GM18517 (cell line): ENCODE measurements at regions not wholly inside any gene's neighbourhood (a gene's known extent, or its start where the extent isn't known, plus 50 kb on each side); places are given as distances from the start of the nearest gene placed in this dataset.
"Not testable (repeated sequence)": the region's sequence is repeated elsewhere in the genome, so short reads cannot be mapped to it uniquely, and the experiment has no call there.

Experiments used
- ATAC-seq: cut with Tn5 transposase; IDR thresholded peaks from one replicate; pipeline ENCODE4 v1.9.1; 2021; ENCODE audit warnings: mild to moderate bottlenecking, moderate library complexity; ENCODE audit not compliant: unreplicated experiment

GRCh38 chr4:73671348-73671747, 51.1 kb upstream of the RASSF6 start:
- not testable (repeated sequence) for ATAC-seq

- no peak for ATAC-seq
These were observed 53.0 kb upstream of the RASSF6 start for GRCh38 chr4:73673286-73673685.

GRCh38 chr4:73674451-73674919, 54.2 kb upstream of the RASSF6 start:
- no peak for ATAC-seq

- ATAC-seq: no peak
These were observed 55.4 kb upstream of the RASSF6 start for GRCh38 chr4:73675623-73676022.

GRCh38 chr4:73676136-73676535, 55.9 kb upstream of the RASSF6 start:
- no peak for ATAC-seq

- peak; percentile 65 for ATAC-seq
These were observed 56.7 kb upstream of the RASSF6 start for GRCh38 chr4:73676861-73677323.

- no peak for ATAC-seq
These were observed 59.6 kb upstream of the RASSF6 start for GRCh38 chr4:73679836-73680235.

- no peak for ATAC-seq
These were observed 58.6 kb upstream of the CXCL8 start for GRCh38 chr4:73681776-73682175.

- no peak for ATAC-seq
These were observed 57.9 kb upstream of the CXCL8 start for GRCh38 chr4:73682508-73682907.

GRCh38 chr4:73683033-73683432, 57.3 kb upstream of the CXCL8 start:
- no peak for ATAC-seq

GRCh38 chr4:73683456-73683855, 56.9 kb upstream of the CXCL8 start:
- ATAC-seq: no peak

GRCh38 chr4:73684097-73684496, 56.3 kb upstream of the CXCL8 start:
- no peak for ATAC-seq

- no peak for ATAC-seq
These were observed 55.3 kb upstream of the CXCL8 start for GRCh38 chr4:73685052-73685451.

GRCh38 chr4:73687421-73687820, 52.9 kb upstream of the CXCL8 start:
- no peak for ATAC-seq

GRCh38 chr4:73690051-73690738, 50.2 kb upstream of the CXCL8 start:
- no peak for ATAC-seq
